ENCODE measurements at regions not wholly inside any gene's neighbourhood (a gene's known extent, or its start where the extent isn't known, plus 50 kb on each side); places are given as distances from the start of the nearest gene placed in this dataset.

GRCh38 chr4:83831588-83831987 is 295.7 kb downstream of the GPAT3 start:
- no peaks in the 10 kb centered on the region for H3K79me2 ChIP-seq (ENCODE audit: insufficient read depth, low read length)
- H3K27ac ChIP-seq (ENCODE audit: low read depth, low read length) = no peak overlapping the region
- H2AFZ ChIP-seq (ENCODE audit: low read depth, low read length, severe bottlenecking) = no peak overlapping the region
- no peaks in the 10 kb centered on the region for H3K27me3 ChIP-seq (ENCODE audit: low read length)
- H4K20me1 ChIP-seq (ENCODE audit: low read depth, low read length) = no peaks in the 10 kb centered on the region
- no peak overlapping the region for H3K9ac ChIP-seq (ENCODE audit: low read length)
- H3K9me2 ChIP-seq (replicated peaks; ENCODE audit: insufficient read depth, low read length) = no peaks in the 10 kb centered on the region
- no peaks in the 10 kb centered on the region for H3K36me3 ChIP-seq (ENCODE audit: low read length)
- no peaks in the 10 kb centered on the region for H3F3A ChIP-seq (ENCODE audit: insufficient read depth)
- no peak overlapping the region for H3K4me3 ChIP-seq (ENCODE audit: insufficient read depth, low read length, poor library complexity, severe bottlenecking)
- no peaks in the 10 kb centered on the region for H3K9me3 ChIP-seq (ENCODE audit: insufficient read depth, low read length)
- H3K4me2 ChIP-seq (ENCODE audit: low read depth, low read length, poor library complexity, severe bottlenecking) = no peak overlapping the region
- no peak for TF ChIP-seq CTCF (IDR thresholded peaks at IDR 0.05; ENCODE audit: insufficient read depth, low read length, poor library complexity, severe bottlenecking)
- TF ChIP-seq EZH2phosphoT487 (conservative IDR thresholded peaks at IDR 0.05; ENCODE audit: low read length) = no peak

GRCh38 chr4:83830138-83830888 is 294.4 kb downstream of the GPAT3 start:
- Histone ChIP-seq H3K4me2 (ENCODE audit: low read depth, low read length, poor library complexity, severe bottlenecking) (no peak overlapping the region), H3K27me3 (ENCODE audit: low read length) (no peaks in the 10 kb centered on the region), H3K79me2 (ENCODE audit: insufficient read depth, low read length) (no peaks in the 10 kb centered on the region), H3K9me3 (ENCODE audit: insufficient read depth, low read length) (no peaks in the 10 kb centered on the region), H3K27ac (ENCODE audit: low read depth, low read length) (no peak overlapping the region), H3K36me3 (ENCODE audit: low read length) (no peaks in the 10 kb centered on the region), H3F3A (ENCODE audit: insufficient read depth) (no peaks in the 10 kb centered on the region), H4K20me1 (ENCODE audit: low read depth, low read length) (no peaks in the 10 kb centered on the region), H3K9me2 (replicated peaks; ENCODE audit: insufficient read depth, low read length) (no peaks in the 10 kb centered on the region), H3K4me3 (ENCODE audit: insufficient read depth, low read length, poor library complexity, severe bottlenecking) (no peak overlapping the region), H2AFZ (ENCODE audit: low read depth, low read length, severe bottlenecking) (no peak overlapping the region), H3K9ac (ENCODE audit: low read length) (no peak overlapping the region)
- TF ChIP-seq EZH2phosphoT487 (conservative IDR thresholded peaks at IDR 0.05; ENCODE audit: low read length) = no peak
- TF ChIP-seq CTCF (IDR thresholded peaks at IDR 0.05; ENCODE audit: insufficient read depth, low read length, poor library complexity, severe bottlenecking) = no peak

- TF ChIP-seq CTCF (IDR thresholded peaks at IDR 0.05; ENCODE audit: insufficient read depth, low read length, poor library complexity, severe bottlenecking) = no peak
- TF ChIP-seq EZH2phosphoT487 (conservative IDR thresholded peaks at IDR 0.05; ENCODE audit: low read length) = no peak
Measured at GRCh38 chr4:83828601-83829000, 292.7 kb downstream of the GPAT3 start.

More at GRCh38 chr4:83828601-83829000, 292.7 kb downstream of the GPAT3 start:
- no peak overlapping the region for H3K4me3 ChIP-seq (ENCODE audit: insufficient read depth, low read length, poor library complexity, severe bottlenecking)
- no peak overlapping the region for H3K4me2 ChIP-seq (ENCODE audit: low read depth, low read length, poor library complexity, severe bottlenecking)
- no peaks in the 10 kb centered on the region for H3K79me2 ChIP-seq (ENCODE audit: insufficient read depth, low read length)
- no peak overlapping the region for H3K27ac ChIP-seq (ENCODE audit: low read depth, low read length)
- no peaks in the 10 kb centered on the region for H3K9me2 ChIP-seq (replicated peaks; ENCODE audit: insufficient read depth, low read length)
- H3K9ac ChIP-seq (ENCODE audit: low read length) = no peak overlapping the region
- no peak overlapping the region for H2AFZ ChIP-seq (ENCODE audit: low read depth, low read length, severe bottlenecking)
- no peaks in the 10 kb centered on the region for H4K20me1 ChIP-seq (ENCODE audit: low read depth, low read length)
- no peaks in the 10 kb centered on the region for H3K9me3 ChIP-seq (ENCODE audit: insufficient read depth, low read length)
- no peaks in the 10 kb centered on the region for H3K36me3 ChIP-seq (ENCODE audit: low read length)
- H3K27me3 ChIP-seq (ENCODE audit: low read length) = no peaks in the 10 kb centered on the region
- H3F3A ChIP-seq (ENCODE audit: insufficient read depth) = no peaks in the 10 kb centered on the region

Data from SU-DHL-6 (cell line).